HG03175 (cell line): ENCODE measurements at regions not wholly inside any gene's neighbourhood (a gene's known extent, or its start where the extent isn't known, plus 50 kb on each side); places are given as distances from the start of the nearest gene placed in this dataset.
A peak's percentile ranks its signal among the peaks of the same experiment; 100 is the strongest.
"Not testable (repeated sequence)": the region's sequence is repeated elsewhere in the genome, so short reads cannot be mapped to it uniquely, and the experiment has no call there.

ENCODE experiments used
- ATAC-seq: cut with Tn5 transposase; IDR thresholded peaks from one replicate; pipeline ENCODE4 v1.9.1; 2021; ENCODE audit warnings: mild to moderate bottlenecking, moderate library complexity; ENCODE audit not compliant: unreplicated experiment

DNA sequence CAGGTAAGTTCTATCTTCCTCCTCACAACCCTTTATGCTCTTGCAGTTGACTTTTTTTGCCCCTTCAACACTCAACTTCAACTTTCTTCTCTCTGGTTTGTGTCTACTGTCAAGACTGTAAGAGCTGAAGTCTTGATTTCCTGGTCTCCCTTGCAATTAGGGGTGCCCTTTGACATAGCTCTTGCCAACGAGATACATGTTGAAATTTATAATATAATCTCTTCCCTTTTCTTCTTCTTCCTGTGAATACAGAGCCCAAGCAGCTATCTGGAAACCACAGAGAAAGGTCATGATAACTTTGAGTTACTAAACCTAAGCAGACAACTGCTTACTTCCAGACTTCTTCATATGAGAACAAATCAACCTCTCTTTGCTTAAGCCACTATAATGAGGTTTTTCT, 163.5 kb downstream of the MC4R start:
- no peak for ATAC-seq

DNA sequence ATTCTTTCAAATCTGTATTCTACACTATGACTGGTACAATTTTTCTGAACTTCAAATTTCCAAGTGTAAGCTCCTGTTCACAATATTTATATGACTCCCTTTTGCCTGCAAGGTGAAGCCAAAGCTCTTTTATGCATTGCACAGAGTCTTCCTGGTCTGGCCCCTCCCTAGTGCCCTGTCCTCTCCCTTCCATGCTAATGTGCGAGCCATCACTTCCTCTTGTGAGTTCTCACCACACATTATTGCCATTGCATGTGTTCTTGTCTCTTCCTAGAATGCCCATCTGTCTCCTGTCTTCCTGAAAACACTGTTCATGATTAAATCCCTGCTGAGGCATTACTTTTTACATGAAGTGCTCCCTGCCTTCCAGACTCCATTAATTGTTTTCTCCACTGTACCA, 169.9 kb downstream of the MC4R start:
- ATAC-seq = no peak

DNA sequence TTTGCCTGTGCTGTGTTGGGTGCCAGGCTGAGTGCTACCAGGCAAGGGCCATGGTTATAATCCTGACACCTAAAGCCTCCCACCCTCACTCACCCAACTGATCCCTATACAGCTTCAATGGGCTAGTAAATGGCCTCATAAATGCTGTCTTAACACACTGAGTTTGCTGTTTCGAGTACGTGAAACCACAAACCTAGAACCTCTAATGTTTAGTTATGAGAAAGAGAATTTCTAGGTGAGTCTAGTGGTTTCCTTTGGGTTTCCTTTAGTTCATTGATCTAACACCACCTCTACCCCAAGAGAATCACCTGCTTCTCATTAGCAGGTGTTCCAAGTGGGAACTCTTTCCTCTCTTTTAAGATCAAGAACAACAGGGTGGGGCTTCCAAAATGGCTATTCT, 172.0 kb downstream of the MC4R start:
- no peak for ATAC-seq

DNA sequence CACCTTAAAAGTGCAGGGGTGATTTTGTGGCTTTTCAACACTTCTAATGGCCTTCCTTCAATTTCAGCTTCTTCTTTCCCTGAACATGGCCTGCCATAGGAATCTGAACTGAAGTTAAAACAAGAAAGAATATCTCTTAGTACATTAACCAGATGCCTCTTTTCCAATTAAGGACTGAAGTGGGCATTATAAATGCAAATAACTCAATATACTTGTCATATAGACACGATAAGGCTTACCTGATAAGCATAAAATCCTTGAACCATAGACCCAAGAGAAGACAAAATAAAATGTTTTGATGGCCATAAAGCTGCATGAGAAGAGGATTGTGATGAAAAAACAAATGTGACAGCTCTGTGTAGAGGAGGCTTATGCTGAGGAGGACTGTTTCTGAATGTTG, 173.1 kb downstream of the MC4R start:
- no peak for ATAC-seq

DNA sequence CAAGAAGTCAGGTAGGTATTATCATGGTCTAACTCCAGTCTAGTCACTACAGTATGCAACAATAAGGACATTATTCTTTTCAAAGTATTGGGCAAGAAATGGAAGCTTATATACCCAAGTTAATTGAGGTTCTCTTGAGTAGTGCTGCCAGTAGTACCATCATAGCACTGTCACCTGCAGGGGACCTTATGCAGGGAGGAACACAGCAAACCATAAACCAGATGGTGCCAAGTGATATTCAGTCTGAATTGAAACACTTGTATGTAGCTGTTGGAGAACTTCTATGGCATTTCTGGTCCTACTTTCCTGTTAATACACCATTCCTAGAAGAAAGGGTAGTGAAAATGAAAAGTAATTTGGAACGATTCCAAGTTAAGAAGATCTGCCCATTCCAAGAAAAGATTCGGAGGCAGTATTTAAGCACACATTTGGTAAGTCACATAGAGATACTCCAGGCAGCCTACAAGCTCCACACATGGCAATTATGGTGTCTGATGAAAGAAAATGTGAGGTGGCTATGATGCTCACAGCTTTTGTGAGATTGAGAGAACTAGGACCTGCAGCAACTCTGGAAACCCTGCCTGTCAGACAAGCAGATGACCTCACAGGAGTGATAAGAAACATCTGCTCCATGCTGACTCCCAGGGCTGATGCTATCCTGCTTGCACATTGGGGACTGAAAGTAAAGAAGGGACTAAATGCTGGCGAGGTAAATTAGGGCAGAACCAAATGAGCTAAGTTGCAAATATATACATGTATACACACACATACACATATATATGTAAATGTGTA, 174.7 kb downstream of the MC4R start:
- no peak for ATAC-seq

DNA sequence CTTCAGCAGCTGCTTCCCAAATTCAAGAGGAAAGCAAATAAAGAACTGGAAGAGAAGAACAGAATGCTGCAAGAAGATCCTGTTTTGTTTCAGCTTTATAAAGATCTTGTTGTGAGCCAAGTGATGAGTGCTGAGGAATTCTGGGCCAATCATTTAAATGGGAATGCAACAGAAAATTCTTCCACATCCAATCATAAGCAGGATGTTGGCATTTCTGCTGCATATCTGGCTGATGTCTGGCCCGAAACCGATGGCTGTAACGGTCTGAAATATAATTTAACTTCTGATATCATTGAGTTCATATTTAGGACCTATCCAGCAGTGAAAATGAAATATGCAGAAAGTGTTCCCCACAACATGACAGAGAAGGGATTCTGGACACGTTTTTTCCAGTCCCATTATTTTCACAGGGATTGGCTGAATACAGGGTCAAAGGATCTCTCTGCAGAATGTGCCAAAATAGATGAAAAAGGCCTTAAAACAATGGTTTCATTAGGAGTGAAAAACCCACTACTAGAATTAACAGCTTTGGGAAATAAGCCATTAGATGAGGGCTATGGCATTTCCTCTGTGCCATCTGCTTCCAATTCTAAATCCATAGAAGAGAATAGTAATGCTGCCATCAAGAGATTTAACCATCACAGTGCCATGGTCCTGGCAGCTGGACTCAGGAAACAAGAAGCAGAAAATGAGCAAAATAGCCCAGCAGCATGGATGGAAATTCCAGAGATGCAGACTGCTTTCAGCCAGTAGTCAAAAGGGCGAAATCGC, 175.6 kb downstream of the MC4R start:
- no peak for ATAC-seq

DNA sequence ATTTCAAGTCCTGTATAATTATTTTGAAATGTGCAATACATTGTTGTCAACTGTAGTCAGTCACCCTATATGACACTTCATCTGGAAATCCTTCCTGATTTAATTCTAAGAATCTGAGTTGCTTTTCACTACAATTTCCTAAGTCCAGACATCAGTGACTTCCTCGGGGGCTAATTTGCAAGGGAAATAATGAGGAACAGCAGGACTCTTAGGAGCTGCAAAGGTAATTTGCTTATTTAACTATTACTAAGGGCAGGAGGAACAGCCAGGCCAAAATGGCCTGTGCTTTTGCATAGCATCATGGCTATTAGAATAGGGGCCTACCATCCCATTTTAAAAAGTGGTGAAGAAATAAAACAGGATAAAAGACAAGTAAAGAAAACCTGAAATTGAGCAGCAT, 178.8 kb downstream of the MC4R start:
- ATAC-seq = no peak

DNA sequence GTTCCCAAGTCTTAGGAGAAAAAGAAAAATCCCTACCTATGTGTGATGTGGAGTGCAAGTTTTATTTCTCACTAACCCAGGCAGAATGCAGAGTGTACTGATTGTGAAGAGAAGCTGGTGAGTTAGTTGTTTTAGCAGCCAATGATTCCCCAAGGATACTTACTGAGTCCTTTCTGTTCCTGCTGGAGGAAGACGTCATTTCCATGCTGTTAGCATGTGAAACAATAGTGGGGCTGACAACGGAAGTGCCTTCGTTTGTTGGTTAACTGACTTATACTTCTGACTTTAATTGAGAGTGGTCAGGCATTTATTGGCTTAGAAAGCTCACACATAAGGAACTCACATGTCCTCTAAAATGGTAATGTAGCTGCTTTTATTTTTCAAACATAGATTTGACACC, 180.6 kb downstream of the MC4R start:
- ATAC-seq = no peak

DNA sequence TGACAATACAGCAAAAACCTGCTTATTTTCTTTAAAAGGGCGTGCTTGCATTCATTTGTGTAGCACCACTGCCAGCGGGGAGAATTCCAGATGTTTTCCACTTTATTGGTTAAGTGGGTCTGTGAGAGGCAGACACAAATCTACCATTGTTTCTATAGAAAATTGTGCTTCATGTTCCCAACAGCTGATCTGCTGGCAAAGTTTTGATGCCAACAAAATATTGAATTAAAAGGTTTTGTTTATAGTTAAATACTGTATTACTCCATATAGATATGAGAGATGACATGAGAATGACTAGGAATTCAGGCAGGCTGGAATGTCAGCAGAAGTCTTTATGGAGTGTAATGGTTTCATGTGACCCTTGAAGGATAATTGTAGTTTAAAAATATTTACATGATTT, 182.7 kb downstream of the MC4R start:
- ATAC-seq = no peak

DNA sequence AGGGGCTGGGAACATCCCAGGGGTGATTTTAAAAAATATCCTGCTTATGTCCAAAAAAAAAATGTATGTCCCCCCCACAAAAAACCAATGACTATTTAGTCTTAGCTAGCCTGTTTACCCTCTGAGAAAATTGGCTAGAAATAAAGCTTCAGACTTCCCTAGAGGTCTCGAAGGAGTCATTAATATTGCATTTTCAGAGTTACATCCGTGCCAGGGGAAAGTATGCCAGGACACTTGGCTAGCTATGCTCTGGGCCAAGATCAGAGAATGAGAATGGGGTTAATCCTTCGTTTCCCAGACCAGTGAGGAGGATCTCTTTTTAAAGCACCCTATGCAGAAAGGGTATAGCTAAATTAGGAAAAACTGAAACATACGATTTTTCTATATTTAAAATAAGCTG, 183.6 kb downstream of the MC4R start:
- ATAC-seq = no peak

DNA sequence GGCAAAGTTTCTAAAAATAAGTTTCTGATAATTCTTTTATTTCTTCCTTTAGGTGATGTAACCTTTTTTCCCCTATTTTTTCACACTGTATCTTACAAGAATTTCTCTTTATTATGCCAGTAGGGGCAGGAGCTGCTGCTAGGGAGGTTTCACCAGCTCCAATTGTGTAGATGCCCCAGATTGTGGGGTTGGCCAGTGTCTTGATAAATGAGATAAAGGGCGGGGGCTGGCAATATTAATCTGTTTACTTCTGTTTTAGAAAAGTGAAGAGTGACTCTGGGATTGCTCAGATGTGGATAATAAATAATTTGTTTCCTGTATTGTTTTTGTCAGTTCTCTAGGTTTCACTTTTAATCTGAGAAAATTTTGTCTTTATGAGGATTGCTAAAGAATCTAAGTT, 190.4 kb downstream of the MC4R start:
- ATAC-seq = no peak

DNA sequence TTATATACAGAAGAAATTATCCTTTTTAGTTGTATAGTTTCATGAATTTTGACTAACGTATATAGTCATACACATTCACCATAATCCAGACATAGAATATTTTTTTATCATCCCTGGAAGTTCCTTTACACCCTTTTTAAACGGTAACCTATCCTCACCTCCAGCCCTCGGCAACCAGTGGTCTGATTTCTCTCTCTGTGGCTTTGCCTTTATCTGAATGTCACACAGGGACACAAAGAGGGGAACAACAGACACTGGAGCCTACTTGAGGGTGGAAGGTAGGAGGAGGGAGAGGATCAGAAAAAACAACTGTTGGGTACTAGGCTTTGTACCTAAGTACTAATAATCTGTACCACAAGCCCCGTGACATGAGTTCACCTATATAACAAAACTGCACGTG, 191.9 kb downstream of the MC4R start:
- ATAC-seq = no peak

DNA sequence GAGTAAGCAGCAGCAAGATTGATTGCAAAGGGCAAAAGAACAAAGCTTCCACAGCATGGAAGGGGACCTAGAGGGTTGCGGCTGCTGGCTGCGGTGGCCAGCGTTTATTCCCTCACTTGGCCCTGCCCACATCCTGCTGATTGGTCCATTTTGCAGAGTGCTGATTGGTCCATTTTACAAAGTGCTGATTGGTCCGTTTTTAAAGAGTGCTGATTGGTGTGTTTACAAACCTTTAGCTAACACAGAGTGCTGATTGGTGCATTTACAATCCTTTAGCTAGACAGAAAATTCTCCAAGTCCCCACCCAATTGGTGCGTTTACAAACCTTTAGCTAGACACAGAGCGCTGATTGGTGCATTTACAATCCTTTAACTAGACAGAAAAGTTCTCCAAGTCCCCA, 194.4 kb downstream of the MC4R start:
- ATAC-seq = not testable (repeated sequence)

DNA sequence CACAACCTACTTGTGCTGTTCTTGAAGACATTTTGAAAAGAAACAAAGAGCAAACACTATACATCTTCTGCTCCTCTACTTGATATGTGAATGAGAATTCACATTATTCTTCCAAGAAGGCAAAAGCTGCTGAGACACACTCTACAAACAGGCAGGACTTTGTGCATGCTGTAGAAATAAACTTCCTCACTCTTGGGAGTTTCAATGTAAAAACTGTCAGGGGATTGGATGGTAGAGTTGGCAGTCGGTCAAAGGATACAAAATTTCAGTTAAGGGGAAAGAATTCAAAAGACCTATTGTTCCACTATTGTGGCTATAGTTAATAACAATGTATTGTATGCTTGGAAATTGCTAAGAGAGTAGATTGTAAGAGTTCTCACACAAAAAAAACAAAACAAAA, 196.3 kb downstream of the MC4R start:
- ATAC-seq = no peak

DNA sequence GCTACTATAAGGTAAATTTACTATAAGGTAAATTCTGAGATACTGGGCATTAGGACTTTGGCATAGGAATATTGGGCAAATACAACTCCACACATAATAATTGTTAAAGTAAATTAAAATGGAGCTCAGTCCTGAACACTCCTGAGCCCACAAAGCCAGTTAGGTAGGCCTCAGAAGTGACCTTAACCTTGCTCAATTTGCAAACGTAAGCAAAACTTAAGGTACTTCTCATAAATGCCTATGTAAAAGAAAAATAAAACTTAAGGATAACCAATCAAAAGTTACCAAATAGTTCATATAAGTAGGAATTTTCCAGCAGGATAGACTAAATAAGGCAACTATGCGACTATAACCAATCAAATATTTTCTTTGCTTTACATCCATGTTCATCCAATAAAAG, 197.7 kb downstream of the MC4R start:
- ATAC-seq = no peak

DNA sequence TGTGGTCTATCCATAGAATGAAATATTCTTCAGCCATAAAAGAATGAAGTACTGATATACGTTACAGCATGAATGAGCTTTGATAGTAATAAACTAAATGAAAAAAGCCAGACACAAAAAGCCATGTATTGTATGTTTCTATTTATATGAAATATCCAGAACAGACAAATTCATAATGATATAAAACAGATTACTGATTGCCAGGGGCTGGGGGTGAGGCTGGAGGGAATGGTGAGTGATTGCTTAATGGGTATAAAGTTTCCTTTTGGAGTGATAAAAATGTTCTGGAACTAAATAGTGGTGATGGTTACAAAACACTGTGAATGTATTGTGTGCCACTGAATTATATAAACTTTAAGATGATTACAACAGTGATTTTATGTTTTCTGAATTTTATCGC, 200.5 kb downstream of the MC4R start:
- no peak for ATAC-seq

DNA sequence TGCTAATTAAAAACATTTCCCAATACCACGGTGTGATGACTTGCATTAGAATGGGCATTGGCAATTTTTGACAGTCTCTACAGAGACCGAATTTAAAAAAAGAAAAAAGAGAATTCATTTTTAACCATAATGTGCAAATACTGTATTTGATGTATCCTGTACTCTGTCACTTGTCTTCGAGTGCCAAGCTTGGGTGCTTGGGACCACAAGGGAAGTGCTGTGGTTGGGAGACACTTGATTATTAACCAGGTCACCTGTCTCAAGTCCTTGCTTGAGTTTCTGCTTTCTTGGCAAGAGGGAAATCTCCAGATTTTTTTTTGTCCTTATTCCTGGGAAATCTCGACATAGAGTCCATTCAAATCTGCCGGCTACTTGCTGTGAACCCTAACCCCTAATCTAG, 209.0 kb downstream of the MC4R start:
- ATAC-seq = peak; percentile 80

DNA sequence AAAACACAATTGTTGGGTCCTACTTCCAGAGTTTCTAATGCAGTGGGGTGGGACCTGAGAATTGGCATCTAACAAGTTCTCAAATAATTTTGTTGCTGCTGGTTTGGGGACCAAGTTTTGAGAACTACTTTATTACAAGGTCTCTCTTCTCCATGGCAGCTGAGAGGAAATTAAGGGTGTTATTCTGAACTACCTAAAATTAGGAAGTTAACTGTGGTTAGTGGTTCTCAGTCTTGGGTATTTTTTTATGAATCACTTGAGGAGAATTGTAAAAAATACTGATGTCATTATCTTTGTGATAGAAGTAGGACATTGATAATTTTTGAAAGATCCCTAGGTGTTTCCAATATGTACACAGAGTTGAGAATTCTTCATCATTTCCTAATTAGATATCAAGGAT, 210.2 kb downstream of the MC4R start:
- ATAC-seq = peak; percentile 61

DNA sequence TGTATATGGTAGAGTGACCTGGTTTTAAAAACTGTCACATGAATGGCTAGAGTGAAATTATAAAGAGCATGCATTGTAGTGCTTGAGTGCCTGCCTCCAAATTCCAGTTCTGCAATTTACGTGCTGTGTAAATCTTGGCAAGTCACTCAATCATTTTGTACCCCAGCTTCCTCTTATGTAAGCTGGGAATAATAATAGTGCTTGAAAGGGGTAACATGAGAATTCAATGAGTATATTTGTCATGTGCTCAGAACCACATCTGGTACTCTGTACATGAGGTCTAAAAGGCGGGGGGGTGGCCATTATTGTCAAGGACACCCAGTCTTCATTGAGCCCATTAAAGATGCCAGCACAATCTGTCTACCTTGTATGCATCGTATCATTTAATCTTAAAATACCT, 214.8 kb downstream of the MC4R start:
- ATAC-seq = no peak

DNA sequence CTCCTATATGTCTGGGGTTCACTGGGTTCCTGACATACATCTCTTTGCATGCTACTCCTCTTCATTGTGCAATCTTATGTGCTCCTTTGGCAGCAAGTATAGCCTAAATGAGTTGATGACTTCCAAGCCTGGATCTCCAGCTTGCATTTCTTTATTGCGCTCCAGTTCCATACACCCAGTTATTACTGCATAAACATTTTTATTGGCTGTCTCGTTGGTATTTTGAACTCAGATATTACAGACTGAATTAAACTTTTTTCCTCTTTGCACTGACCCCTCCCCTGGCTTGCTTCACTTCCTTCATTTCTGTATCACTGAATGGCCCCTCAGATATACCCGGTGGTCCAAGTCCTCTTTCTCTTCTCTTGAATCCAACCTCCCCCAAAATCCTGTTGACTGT, 219.2 kb downstream of the MC4R start:
- no peak for ATAC-seq

DNA sequence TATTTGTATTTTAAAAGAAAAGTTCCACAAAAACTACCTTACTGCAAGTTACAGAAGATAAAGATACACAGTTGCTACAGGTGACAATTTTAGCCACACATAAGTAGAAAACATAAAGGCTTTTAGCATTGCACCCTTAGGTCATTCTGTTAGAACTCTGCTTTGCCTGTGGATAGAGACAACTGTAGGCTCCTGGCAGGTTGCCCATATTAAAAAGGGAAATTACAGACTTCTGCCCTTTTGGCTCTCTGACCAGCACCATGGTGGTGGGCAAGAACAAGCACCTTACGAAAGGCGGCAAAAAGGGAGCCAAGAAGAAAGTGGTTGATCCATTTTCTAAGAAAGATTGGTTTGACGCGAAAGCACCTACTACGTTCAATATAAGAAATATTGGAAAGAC, 223.3 kb downstream of the MC4R start:
- no peak for ATAC-seq

DNA sequence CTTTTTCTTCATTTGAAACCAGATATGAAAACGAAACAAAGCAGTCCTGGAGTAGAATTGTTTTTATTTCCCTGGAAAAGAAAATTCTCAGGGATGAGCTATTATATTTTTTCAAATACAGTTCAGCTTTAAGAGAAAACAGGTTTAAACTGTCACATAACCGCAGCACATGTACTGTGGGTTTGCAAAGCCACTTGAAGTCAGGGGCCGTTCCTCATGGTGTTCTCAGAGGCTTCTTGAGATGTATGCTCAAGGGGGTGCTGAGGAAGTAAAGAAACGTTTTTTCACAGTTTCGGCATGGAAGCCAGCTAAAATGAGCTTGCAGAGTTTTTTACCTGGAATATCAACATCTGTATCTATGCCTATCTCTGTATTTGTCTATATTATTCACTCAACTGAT, 225.3 kb downstream of the MC4R start:
- no peak for ATAC-seq
